GM21825 (cell line): ENCODE measurements at regions not wholly inside any gene's neighbourhood (a gene's known extent, or its start where the extent isn't known, plus 50 kb on each side); places are given as distances from the start of the nearest gene placed in this dataset.
"Not testable (repeated sequence)": the region's sequence is repeated elsewhere in the genome, so short reads cannot be mapped to it uniquely, and the experiment has no call there.

Experiments used
- ATAC-seq: cut with Tn5 transposase; IDR thresholded peaks from one replicate; pipeline ENCODE4 v1.9.1; 2021; ENCODE audit warnings: mild to moderate bottlenecking, moderate library complexity; ENCODE audit not compliant: unreplicated experiment

DNA sequence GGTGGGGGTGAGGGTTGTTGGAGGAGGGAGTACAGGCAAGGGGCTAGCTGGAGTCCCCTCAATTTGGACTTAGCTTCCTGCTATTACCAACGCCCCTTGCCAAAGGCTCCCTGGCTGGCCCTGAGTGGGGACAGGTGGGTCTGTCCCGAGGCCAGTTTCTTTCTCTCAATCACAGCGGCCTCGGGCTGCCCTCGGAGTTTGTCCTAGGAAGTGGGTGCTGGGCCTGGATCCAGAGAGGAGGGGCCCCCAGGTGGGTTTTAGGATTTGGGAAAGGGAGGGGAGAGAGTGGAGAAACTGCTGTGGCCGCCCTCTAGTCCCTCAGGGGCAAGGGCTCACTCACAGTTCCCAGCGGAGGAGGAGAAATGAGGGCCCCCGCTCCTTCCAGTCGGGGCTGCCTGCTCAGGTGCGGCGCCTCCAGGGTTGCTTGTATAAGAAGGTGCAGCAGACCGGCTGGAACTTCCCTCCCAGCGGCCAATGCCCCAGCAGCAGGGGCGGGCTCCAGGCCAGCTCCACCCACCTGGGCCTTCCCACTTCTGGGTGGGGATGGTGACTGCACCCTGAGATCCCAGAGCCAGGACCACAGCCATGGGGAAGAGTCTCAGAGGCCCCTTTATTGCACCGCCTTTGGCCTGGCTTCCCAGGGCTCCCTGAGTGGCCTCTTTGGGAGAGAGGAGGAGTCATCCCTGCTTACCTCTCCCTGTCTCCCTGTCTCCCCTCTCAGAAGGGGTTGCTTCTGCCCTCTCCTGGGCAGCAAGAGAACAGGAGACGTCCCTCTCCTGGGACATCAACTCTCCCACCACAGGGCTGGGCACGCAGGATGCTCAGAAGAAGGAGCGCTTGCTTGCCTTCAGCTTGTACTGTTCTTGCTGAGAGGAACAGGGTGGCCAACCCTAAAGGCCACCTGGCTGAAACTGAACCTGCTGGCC, 112.0 kb upstream of the SMURF2 start:
- no peak for ATAC-seq

DNA sequence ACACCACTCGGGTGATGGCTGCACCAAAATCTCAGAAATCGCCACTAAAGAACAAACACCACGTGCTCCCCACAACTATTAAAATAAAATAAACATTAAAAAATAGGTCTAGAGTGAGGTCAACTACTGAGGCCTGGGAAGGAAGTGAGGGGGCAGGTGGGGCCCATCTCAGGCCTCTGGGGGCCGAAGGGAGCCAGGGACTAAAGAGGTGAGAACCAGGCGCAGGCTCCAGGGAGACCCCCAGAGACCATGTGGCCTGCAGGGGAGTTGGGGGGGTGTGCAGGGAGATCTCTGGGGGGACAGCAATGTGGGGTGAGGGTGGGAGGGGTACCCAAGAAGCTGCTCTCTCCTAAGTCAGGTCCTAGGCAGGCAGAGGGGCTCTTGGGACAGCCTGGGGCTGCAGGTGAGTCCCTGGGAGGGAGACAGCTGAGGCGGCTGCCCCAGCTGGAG, 111.3 kb upstream of the SMURF2 start:
- no peak for ATAC-seq

DNA sequence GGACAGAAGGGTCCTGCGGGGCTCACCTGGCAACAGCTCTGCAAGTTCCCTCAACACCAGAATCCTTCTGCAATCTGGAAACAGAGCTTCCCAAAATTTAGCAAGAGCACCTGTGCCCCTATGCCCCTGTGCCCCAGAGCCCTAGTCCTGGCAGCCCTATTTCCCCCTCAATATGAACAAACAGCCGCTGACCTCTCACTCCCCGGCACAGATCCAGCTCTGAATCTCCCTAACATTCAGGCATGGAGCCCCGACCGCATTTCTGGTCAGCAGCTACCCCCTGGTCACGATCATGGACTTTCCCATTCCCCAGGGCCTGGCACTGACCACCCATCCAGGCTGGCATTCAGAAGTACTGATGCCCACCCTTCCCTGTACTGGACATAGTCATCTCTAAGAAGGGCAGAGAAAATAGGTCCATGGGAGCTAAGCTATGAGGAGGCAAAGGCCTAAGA, 110.8 kb upstream of the SMURF2 start:
- no peak for ATAC-seq

DNA sequence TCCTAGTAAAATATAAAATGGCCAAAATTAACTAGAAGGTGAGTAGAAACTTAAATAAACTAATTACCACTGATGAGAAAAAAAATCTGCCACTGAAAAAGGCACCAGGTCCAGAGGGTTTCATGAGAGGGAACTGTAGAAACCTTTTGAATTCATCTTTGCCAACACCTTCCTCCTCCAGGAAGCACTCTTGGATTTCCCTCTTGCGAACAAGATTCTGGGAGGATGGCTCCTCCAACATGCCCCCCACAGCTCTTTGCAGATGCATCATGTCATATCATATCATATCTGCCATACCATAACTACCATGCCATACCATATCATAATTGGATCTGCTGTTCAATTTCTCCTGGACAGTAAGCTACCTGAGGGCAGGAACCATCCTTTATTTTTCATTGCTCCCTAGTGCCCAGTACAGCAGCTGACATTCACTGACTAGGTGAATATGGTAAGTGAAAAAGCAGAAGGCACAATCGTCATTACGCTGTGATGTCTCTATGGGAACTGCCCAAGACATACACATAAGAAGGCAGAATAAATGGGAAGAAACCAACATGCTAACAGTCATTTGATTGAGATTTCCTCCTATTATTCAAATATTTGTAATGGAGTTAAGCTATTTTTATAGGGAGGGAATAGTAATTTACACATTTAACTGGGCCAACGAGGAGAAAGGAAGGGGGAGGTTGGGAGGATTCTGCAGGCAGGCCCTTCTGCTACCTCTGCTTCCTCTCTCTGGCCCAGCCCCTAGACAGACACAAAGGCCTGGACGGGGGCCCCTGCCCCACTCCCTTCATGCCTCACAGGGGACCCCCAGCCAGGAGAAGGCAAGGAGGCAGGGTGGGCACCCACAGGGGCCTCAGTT, 110.1 kb upstream of the SMURF2 start:
- no peak for ATAC-seq

DNA sequence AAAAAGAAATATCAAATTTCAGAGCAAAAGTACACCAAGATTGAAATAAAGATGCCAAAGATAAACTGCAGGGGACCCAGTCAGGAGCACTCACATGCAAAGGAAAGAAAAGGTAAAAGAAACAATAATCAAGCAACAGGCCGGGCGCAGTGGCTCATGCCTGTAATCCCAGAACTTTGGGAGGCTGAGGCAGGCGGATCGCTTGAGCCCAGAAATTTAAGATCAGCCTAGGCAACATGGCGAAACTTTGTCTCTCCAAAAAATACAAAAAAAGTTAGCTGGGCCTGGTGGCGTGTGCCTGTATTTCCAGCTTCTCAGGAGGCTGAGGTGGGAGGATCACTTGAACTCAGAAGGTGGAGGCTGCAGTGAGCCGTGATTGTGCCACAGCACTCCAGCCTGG, 107.6 kb upstream of the SMURF2 start:
- ATAC-seq = no peak

DNA sequence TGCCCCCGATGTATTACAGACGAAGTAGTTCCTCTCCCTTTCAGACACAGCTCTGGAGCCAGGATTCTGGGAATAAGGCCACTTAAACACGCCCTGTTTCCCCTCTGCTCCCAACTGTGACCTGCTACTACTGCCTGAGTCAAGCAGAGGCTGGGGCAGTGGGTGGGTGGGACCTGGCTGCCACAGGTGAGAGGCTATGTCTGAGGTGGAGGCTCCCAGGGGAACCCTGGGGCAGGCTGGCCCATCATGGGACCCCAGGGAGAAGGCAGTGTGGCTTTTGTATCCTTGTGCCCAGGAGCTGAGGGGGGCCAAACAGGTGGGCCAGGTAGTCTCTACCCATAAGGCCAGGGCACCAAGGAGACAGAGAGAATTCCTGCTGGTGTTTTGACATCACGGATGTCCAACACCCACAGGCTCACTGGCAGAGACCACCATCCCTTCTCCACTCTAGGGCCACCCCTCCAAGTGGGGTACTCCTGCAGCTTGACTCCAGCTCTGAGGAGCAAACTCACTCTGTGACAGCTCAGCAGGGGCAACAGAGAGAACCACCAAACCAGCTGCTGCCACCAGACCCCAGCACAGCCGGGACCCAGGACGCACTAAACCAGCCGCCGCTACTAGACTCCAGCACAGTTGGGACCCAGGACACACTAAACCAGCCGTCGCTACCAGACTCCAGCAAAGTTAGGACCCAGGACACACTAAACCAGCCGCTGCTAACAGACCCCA, 105.3 kb upstream of the SMURF2 start:
- no peak for ATAC-seq

DNA sequence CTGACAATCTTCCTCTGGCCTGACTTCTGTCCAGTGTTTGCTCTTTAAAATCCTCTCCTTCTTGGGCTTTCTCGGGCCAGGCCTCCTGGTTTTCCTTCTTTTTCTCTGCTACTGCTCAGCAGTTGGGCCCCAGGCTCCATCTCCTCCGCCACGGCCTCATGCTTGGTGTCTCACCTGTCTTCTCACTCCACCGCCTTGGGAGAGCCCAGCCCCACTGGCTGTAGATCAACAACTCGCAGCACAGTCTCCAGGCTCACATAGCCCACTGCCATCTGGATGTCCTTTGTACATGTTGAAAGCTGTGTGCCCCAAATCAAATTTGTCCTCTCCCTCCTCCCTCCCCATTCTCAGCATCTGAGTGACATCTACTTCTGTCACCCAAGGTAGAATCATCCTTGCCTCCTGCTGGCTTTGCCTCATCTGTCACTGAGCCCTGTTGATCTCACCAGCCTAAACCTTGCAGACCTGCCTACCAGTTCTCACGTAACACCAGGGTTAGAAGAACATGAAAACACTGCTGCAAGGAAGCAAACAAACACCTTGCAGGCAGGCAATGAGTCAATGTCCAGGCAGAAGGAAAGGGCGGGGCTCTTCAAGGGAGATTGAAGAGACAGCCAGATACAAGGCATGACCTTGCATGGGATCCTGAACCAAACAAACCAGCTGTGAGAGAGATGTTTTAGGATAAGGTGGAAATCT, 103.2 kb upstream of the SMURF2 start:
- ATAC-seq = no peak

DNA sequence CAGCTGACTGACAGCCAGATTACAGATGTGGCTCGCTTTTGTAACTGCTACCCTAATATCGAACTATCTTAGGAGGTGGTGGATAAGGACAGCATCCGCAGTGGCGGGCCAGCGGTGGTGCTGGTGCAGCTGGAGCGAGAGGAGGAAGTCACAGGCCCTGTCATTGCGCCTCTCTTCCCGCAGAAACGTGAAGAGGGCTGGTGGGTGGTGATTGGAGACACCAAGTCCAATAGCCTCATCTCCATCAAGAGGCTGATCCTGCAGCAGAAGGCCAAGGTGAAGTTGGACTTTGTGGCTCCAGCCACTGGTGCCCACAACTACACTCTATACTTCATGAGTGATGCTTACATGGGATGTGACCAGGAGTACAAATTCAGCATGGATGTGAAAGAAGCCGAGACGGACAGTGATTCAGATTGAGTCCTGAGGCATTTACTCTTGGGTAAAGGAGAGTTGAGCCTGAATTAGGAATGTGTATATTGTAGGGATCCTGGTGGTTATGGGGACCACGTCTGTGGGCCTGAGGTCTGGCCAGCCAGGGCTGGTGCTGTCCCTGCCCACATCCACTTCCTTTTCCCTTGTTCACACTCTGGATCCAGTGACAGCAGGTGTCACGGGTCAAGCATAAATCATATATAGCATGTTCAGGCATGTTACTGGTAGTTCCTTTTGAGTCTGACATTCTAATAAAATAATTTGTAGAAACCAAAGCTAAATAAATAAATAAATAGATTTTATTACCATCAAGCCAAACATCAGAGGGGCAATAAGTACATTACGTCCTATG, 89.0 kb upstream of the SMURF2 start:
- no peak for ATAC-seq

DNA sequence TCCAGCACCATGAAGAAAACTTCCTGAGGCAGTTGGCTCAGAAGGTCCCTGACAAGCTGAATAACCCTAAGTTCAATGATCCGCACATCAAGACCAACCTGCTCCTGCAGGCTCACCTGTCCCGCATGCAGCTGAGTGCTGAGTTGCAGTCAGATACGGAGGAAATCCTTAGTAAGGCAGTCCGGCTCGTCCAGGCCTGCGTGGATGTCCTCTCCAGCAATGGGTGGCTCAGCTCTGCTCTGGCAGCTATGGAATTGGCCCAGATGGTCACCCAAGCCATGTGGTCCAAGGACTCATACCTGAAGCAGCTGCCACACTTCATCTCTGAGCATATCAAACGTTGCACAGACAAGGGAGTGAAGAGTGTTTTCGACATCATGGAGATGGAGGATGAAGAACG, 88.4 kb upstream of the SMURF2 start:
- ATAC-seq = no peak

DNA sequence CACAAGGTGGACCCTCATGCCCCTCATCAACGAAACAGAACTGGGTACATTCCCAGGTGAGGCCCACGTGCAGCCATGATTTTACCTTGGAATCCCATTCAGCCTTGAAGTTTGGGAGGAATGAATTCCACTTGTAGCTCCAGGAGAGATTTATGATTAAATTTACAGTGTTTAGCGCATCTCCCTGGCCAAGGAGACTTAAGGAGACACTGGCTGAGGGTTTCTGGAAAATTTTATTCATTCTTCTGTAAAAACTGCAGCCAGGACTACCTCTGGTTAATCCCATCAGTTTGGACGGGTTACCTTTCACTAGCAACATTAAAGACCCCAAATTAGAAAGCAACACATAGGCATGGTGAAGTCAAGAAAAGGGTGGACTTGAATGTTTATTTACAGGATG, 87.2 kb upstream of the SMURF2 start:
- ATAC-seq = no peak

DNA sequence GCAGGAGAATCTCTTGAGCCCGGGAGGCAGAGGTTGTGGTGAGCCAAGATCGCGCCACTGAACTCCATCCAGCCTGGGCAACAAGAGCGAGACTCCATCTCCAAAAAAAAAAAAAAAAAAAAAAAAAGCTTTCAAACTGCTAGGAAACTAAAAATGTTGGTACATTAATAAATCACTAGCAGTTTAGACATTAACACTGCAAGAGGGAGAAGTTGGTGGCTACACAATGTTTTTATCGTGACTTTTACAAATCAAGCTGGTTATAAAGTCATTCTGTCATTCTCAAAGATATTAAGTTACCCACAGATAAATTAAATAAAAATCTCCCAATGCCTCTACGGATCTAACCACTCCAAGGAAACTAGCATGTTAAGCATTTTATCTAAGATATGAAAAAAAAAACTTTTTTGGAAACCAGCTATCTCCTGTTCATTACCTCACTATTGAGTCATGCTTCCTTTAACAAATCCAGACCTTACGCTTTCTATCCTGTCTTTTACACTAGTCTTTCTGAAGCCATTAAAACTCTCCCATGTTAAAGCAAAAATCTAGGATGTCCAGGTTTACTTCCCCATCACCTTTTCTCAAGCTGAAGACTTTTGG, 85.9 kb upstream of the SMURF2 start:
- no peak for ATAC-seq

DNA sequence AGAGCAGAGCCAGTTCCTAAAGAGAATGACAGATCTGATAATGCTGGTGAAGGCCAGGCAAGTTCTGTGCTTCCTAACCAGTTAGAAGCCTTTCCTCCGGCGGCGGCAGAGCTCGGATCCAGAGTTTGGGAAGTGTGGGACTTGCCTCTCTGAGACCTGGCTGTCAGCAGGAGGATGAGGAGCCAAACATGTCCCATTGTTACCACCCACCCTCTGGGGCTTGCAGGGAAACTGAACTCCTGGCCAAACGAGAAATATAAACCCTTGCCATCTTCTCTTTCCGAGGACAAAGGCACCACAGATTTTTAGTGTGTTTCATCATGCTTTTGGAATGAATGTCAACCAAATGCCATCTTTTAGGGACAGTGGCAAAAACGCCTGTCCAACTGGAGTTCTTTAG, 80.2 kb upstream of the SMURF2 start:
- no peak for ATAC-seq

DNA sequence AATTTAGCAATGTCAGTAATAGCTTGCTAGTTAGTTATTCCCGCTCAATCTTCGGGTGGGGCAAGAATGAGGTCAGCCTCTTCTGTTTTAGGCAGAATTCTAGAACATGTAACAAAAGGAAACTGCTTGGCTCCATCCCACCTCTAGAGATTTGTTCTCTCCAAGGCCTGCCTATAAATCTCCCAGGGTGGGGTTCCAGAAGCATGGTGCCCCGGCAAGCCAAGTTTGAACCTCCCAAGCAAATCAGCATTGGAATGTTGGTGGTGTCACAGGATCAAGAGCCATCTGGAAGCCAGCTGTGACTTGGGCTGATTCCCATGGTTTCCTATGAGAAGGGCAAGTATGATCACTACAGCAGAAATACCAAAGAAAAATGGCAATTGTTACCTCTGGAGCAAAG, 79.8 kb upstream of the SMURF2 start:
- ATAC-seq = not testable (repeated sequence)

DNA sequence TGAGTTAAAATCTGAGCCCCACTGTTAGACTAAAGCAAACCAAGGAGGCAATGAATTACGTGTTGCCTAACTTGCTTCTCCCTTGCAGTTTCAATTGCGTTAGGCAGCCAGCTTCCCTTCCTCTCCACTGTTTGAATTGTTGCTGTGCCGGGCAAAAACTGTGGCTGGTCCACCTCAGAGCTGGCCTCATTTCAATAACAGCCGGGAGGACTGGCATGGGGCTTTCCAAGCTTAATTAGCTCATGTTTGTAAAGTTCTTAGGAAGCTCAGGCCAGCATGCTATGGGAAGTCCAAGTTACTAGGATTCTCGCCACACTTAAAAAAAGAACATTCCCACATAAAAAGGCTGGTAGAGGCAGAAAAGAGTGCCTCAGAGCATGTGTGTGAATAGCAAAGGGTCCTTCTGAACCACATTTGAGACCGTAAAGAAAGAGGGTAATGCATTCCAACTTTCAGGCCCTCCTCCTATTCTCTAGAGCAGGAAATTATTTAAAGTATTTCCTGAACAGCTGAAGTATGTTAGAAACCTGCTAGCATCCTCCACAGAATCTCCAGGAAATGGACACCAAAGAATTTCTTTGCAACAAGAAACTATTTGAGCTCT, 79.0 kb upstream of the SMURF2 start:
- ATAC-seq = no peak

DNA sequence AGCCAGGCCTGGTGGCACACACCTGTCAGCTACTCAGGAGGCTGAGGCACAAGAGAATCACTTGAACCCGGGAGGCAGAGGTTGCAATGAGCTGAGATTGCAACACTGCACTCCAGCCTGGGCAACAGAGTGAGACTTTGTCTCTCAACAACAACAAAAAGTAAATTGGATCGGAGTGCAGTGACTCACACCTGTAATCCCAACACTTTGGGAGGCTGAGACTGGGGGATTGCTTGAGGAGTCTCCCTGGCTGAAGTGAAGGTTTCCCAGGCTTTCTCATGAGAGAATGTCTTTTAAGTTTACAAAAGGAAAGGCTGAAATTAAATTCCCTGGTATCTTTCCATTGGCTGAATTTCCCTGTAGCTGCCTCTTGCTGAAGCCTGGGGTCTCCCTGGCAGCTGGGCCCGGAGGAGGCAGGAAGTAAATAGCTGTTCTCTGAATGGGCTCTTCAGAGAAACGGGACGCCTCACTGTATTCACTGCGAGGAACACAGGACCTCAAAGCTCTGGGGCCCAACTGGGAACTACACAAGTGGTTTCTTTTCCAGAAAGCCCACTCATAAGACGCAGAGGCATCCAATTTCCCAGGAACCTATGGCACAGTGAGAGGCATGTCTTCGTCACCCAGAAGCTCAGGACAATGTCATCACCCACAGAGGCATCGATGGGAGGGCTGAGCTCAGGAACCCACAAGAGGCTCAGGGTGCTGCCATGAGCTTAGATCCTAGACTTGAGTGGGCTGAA, 77.4 kb upstream of the SMURF2 start:
- ATAC-seq = no peak

DNA sequence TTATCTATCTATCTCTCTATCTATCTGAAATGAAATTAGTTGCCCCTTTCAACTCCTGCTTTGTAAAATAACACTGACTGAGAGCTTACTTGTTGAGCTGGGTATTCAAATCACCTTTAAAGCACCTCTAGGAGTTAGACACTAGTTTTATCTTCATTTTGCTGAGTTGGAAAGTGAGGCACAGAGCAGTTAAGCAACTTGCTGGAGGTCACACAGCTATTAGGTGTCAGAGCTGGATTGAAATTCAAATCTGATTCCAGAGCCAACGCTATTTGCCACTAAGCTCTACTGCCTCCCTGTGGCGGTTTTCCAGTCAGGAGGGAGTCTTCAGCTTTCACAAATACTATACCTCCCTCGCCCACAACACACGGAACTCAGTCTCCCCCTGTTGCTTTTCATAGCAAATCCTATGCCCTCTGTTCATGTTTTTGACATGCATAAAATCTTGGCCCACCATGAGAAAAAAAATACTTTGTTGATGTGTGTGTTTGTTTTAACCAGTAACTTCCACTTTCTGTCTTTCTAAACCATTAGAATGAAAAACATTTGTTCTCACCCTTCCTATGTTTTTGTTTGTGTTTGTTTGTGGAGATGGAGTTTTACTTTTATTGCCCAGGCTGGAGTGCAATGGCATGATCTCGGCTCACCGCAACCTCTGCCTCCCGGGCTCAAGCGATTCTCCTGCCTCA, 74.8 kb upstream of the SMURF2 start:
- no peak for ATAC-seq

DNA sequence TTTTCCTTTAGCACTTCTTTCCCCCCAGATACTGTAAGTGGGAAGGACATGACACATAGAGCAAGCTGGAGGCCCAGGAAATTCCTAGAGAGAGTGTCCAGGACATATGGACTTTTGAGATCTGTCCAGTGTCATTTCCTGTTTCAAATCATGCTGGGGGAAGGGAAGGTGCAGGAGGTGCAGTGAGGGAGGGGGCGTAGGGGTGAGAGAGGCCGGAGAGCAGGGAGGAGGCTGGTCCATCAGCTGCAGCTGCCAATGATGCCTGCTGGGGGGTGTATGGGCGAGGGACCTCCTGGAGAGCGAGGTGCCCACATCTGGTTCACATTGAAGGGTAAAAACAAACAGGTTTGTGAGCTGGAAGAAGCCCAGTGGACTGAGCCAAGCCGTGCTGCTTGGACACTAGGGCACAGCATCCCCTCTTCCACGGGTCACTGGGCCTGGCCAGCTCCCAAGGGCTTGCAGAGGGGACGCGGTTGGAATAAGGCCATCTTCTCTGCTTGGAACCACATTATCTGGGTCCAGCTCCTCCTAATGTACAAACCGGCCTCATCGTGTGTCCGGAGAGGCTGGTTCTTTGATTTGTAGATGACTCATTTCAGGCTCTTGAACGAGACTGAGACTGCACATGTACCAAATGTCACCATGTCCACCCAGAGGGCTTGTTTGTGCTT, 70.4 kb upstream of the SMURF2 start:
- ATAC-seq = no peak
